ENCODE measurements at regions not wholly inside any gene's neighbourhood (a gene's known extent, or its start where the extent isn't known, plus 50 kb on each side); places are given as distances from the start of the nearest gene placed in this dataset.

DNA sequence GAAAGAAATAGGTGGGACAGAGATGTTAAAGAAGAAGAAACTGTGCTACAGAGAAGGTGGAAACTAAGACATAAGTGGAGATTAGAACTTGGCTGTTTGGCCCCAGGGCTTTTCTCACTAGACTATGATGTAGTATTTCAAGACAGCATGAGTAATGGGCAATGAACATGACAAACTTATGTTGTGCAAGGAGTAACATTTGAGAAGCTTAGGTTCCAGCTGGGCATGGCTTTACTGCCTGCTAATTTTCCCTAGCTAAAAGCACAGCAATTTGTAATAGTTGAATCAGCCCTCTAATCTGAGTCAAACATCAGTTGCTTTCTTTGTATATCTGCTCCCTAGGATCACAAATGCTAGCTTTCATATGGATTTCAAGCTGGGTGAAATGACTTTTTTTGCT is 294.3 kb upstream of the BMP2 start:
- ChIA-PET CTCF (no interaction called here), POLR2A (no interaction called here)
- intact Hi-C loops (cut with micrococcal nuclease; ENCODE audit: unreplicated experiment): no loop called here
- no TSS peak for BruUV-seq (replicated peaks)
- TF ChIP-seq, protein P1, sequence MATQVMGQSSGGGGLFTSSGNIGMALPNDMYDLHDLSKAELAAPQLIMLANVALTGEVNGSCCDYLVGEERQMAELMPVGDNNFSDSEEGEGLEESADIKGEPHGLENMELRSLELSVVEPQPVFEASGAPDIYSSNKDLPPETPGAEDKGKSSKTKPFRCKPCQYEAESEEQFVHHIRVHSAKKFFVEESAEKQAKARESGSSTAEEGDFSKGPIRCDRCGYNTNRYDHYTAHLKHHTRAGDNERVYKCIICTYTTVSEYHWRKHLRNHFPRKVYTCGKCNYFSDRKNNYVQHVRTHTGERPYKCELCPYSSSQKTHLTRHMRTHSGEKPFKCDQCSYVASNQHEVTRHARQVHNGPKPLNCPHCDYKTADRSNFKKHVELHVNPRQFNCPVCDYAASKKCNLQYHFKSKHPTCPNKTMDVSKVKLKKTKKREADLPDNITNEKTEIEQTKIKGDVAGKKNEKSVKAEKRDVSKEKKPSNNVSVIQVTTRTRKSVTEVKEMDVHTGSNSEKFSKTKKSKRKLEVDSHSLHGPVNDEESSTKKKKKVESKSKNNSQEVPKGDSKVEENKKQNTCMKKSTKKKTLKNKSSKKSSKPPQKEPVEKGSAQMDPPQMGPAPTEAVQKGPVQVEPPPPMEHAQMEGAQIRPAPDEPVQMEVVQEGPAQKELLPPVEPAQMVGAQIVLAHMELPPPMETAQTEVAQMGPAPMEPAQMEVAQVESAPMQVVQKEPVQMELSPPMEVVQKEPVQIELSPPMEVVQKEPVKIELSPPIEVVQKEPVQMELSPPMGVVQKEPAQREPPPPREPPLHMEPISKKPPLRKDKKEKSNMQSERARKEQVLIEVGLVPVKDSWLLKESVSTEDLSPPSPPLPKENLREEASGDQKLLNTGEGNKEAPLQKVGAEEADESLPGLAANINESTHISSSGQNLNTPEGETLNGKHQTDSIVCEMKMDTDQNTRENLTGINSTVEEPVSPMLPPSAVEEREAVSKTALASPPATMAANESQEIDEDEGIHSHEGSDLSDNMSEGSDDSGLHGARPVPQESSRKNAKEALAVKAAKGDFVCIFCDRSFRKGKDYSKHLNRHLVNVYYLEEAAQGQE (IDR thresholded peaks at IDR 0.05; ENCODE audit: insufficient read depth in 1 of 2, low read depth in 2 of 2, low read length in 1 of 2): no peak
- DNase-seq (ENCODE audit: low read depth, low spot score): no peak
- no peak overlapping the region for H3K4me3 ChIP-seq (ENCODE audit: low read depth in 2 of 2, low read length in 2 of 2)
- no peaks in the 10 kb centered on the region for H3K9me3 ChIP-seq (ENCODE audit: control insufficient read depth, insufficient read depth, low read depth, low read length)
- no peak for ATAC-seq
- H3K36me3 ChIP-seq (ENCODE audit: control insufficient read depth, insufficient read depth, low read length): no peaks in the 10 kb centered on the region
- H3K27ac ChIP-seq (ENCODE audit: low read length): no peak overlapping the region
- no peaks in the 10 kb centered on the region for H3K27me3 ChIP-seq (ENCODE audit: control insufficient read depth, insufficient read depth, low read length)
- no peaks in the 10 kb centered on the region for H3K4me1 ChIP-seq (ENCODE audit: control insufficient read depth, insufficient read depth, low read length)
- in situ Hi-C loops (cut with HindIII; ENCODE audit: low pct_unique_long_range_greater_than_20kb, low sequenced_read_pairs): no loop called here

DNA sequence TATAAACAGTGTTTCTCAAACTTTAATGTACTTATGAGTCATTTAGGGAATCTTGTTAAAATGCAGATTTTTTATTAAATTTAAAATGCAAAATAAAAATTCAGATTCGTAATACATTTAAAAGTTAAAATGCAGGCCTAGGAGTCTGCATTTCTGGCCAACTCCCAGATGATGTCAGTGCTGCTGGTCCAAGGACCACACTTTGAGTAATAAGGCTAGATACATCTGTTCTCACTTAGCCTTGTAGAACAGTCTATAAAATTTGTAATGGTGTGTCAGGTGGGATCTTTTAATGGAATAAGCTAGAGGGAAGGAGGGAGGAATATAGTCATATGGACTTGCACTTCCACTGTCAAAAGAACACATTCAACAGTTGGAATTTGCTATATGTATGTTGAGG is 295.6 kb upstream of the BMP2 start:
- H3K4me3 ChIP-seq (ENCODE audit: low read depth in 2 of 2, low read length in 2 of 2): no peak overlapping the region
- H3K27me3 ChIP-seq (ENCODE audit: control insufficient read depth, insufficient read depth, low read length): no peaks in the 10 kb centered on the region
- no peaks in the 10 kb centered on the region for H3K4me1 ChIP-seq (ENCODE audit: control insufficient read depth, insufficient read depth, low read length)
- CTCF ChIA-PET: no interaction called here
- no peaks in the 10 kb centered on the region for H3K36me3 ChIP-seq (ENCODE audit: control insufficient read depth, insufficient read depth, low read length)
- intact Hi-C loops (cut with micrococcal nuclease; ENCODE audit: unreplicated experiment): no loop called here
- no peak overlapping the region for H3K27ac ChIP-seq (ENCODE audit: low read length)
- in situ Hi-C loops (cut with HindIII; ENCODE audit: low pct_unique_long_range_greater_than_20kb, low sequenced_read_pairs): no loop called here
- BruUV-seq (replicated peaks): no TSS peak
- DNase-seq (ENCODE audit: low read depth, low spot score) (no peak), ATAC-seq (no peak)
- H3K9me3 ChIP-seq (ENCODE audit: control insufficient read depth, insufficient read depth, low read depth, low read length): no peaks in the 10 kb centered on the region
- POLR2A ChIA-PET: no interaction called here
- TF ChIP-seq, protein P1 (IDR thresholded peaks at IDR 0.05; ENCODE audit: insufficient read depth in 1 of 2, low read depth in 2 of 2, low read length in 1 of 2): no peak
- TF ChIP-seq POLR2AphosphoS5 (IDR thresholded peaks at IDR 0.05; ENCODE audit: low read depth, low read length) (no peak), SIN3A (IDR thresholded peaks at IDR 0.05; ENCODE audit: borderline replicate concordance, insufficient read depth, low read depth, low read length) (no peak)
- TF ChIP-seq, protein P2, sequence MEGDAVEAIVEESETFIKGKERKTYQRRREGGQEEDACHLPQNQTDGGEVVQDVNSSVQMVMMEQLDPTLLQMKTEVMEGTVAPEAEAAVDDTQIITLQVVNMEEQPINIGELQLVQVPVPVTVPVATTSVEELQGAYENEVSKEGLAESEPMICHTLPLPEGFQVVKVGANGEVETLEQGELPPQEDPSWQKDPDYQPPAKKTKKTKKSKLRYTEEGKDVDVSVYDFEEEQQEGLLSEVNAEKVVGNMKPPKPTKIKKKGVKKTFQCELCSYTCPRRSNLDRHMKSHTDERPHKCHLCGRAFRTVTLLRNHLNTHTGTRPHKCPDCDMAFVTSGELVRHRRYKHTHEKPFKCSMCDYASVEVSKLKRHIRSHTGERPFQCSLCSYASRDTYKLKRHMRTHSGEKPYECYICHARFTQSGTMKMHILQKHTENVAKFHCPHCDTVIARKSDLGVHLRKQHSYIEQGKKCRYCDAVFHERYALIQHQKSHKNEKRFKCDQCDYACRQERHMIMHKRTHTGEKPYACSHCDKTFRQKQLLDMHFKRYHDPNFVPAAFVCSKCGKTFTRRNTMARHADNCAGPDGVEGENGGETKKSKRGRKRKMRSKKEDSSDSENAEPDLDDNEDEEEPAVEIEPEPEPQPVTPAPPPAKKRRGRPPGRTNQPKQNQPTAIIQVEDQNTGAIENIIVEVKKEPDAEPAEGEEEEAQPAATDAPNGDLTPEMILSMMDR (IDR thresholded peaks at IDR 0.05): no peak
